22Rv1 (cell line): ENCODE measurements at regions not wholly inside any gene's neighbourhood (a gene's known extent, or its start where the extent isn't known, plus 50 kb on each side); places are given as distances from the start of the nearest gene placed in this dataset.

ENCODE experiments used
- H3K27ac ChIP-seq: fragments of 450-650 bp; 2 replicates; pipeline ENCODE4 v1.5.1; 2017
- CTCF ChIP-seq: fragments of 450-650 bp; IDR thresholded peaks from 2 replicates; pipeline ENCODE4 v1.5.1; 2017; ENCODE audit warnings: mild to moderate bottlenecking
- ZFX ChIP-seq: fragments of 450-650 bp; IDR thresholded peaks from 2 replicates; pipeline ENCODE4 v1.6.1; 2017; ENCODE audit warnings: antibody characterized with exemption, borderline replicate concordance

DNA sequence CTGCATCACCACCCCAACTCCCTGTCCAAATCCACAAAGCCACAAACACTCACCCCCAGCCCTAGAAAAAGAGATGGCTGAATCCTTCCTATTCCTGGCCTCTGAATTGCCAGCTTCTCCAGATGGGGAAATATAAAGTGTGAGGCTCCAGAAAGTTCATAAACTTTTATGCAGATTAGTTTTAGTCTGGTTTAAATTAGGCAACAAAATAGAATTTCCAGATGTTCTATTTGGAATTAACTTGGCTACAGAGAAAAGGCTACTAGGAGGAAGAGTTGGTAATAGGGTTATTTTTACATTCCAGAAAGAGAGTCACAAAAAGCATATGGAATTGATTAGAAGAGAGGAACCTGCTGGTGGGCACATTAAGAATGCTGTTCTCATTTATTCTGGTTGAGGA is 56.0 kb downstream of the EN1 start:
- no peak overlapping the region for H3K27ac ChIP-seq
- TF ChIP-seq CTCF (no peak), ZFX (no peak)

- no peak for TF ChIP-seq ZFX
- TF ChIP-seq CTCF: no peak
Observed at GRCh38 chr2:118786746-118787145, 60.7 kb downstream of the EN1 start.

GRCh38 chr2:118784860-118785259 is 62.6 kb downstream of the EN1 start:
- no peak overlapping the region for H3K27ac ChIP-seq
- TF ChIP-seq ZFX (no peak), CTCF (no peak)

More at GRCh38 chr2:118786746-118787145, 60.7 kb downstream of the EN1 start:
- no peak overlapping the region for H3K27ac ChIP-seq

- TF ChIP-seq ZFX: no peak
- no peak for TF ChIP-seq CTCF
- no peak overlapping the region for H3K27ac ChIP-seq
Observed at GRCh38 chr2:118779362-118779761, 68.1 kb downstream of the EN1 start.

- TF ChIP-seq CTCF (no peak), ZFX (no peak)
- no peak overlapping the region for H3K27ac ChIP-seq
Observed at GRCh38 chr2:118774458-118775133, 72.9 kb downstream of the EN1 start.

GRCh38 chr2:118773826-118774225 is 73.6 kb downstream of the EN1 start:
- H3K27ac ChIP-seq: no peak overlapping the region
- TF ChIP-seq CTCF (no peak), ZFX (no peak)

GRCh38 chr2:118772487-118773200 is 74.8 kb downstream of the EN1 start:
- TF ChIP-seq ZFX (no peak), CTCF (no peak)
- no peak overlapping the region for H3K27ac ChIP-seq
